A673 (cell line): ENCODE measurements at regions not wholly inside any gene's neighbourhood (a gene's known extent, or its start where the extent isn't known, plus 50 kb on each side); places are given as distances from the start of the nearest gene placed in this dataset.

ENCODE experiments used
- EZH2 ChIP-seq: fragments of 200-600 bp; sonication (generic); IDR thresholded peaks from 2 replicates; pipeline ENCODE4 v1.6.1; 2017; ENCODE audit warnings: borderline replicate concordance, low read depth, mild to moderate bottlenecking, mixed read lengths, antibody characterized with exemption, low read length; ENCODE audit not compliant: poor library complexity, severe bottlenecking
- TF ChIP-seq, protein P1 (sequence below): fragments of 300-800, 200-600 bp; sonication (generic); conservative IDR thresholded peaks from 2 replicates; pipeline ENCODE4 v1.5.1; 2017; ENCODE audit warnings: low read depth, mild to moderate bottlenecking, antibody characterized with exemption, low read length, moderate library complexity, mixed read lengths

DNA sequence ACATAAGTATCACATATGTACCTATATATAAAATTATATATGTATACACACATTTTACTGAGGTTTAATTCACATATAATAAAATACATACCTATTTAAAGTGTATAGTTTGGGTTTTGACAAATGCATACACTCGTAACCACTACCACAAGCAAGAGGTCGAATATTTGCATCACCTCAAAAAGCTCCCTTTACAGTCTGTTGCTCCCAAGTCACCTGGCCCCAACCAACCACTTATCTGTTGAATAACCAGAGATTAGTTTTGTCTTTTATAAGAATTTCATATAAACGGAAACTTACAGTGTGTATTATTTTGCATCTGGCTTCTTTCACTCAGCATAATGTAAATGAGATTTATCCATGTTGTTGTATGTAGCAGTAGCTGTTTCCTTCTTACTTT, 218.9 kb downstream of the MAT2B start:
- TF ChIP-seq, protein P1, sequence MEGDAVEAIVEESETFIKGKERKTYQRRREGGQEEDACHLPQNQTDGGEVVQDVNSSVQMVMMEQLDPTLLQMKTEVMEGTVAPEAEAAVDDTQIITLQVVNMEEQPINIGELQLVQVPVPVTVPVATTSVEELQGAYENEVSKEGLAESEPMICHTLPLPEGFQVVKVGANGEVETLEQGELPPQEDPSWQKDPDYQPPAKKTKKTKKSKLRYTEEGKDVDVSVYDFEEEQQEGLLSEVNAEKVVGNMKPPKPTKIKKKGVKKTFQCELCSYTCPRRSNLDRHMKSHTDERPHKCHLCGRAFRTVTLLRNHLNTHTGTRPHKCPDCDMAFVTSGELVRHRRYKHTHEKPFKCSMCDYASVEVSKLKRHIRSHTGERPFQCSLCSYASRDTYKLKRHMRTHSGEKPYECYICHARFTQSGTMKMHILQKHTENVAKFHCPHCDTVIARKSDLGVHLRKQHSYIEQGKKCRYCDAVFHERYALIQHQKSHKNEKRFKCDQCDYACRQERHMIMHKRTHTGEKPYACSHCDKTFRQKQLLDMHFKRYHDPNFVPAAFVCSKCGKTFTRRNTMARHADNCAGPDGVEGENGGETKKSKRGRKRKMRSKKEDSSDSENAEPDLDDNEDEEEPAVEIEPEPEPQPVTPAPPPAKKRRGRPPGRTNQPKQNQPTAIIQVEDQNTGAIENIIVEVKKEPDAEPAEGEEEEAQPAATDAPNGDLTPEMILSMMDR, result no peak
- TF ChIP-seq EZH2, result no peak
